GM18870 (cell line): ENCODE measurements at regions not wholly inside any gene's neighbourhood (a gene's known extent, or its start where the extent isn't known, plus 50 kb on each side); places are given as distances from the start of the nearest gene placed in this dataset.
"Not testable (repeated sequence)": the region's sequence is repeated elsewhere in the genome, so short reads cannot be mapped to it uniquely, and the experiment has no call there.

Experiments
- ATAC-seq: cut with Tn5 transposase; IDR thresholded peaks from one replicate; pipeline ENCODE4 v1.9.1; 2021; ENCODE audit warnings: moderate library complexity; ENCODE audit not compliant: unreplicated experiment

GRCh38 chr14:48735607-48736006 is 850.6 kb downstream of the RPS29 start:
- ATAC-seq = no peak

- no peak for ATAC-seq
Observed at GRCh38 chr14:48731260-48731659, 854.9 kb downstream of the RPS29 start.

- ATAC-seq = no peak
Observed at GRCh38 chr14:48726080-48726642, 860.0 kb downstream of the RPS29 start.

GRCh38 chr14:48725051-48725734 is 861.0 kb downstream of the RPS29 start:
- ATAC-seq = no peak

- ATAC-seq = no peak
Observed at GRCh38 chr14:48723841-48724495, 862.2 kb downstream of the RPS29 start.

GRCh38 chr14:48714366-48714765 is 871.8 kb downstream of the RPS29 start:
- no peak for ATAC-seq

GRCh38 chr14:48710133-48710532 is 876.0 kb downstream of the RPS29 start:
- no peak for ATAC-seq

- no peak for ATAC-seq
Observed at GRCh38 chr14:48709277-48709785, 876.8 kb downstream of the RPS29 start.

GRCh38 chr14:48704639-48705038 is 881.5 kb downstream of the RPS29 start:
- no peak for ATAC-seq

- ATAC-seq = no peak
Observed at GRCh38 chr14:48703728-48704467, 882.3 kb downstream of the RPS29 start.

- not testable (repeated sequence) for ATAC-seq
Observed at GRCh38 chr14:48697362-48697761, 888.8 kb downstream of the RPS29 start.

GRCh38 chr14:48693793-48694192 is 892.4 kb downstream of the RPS29 start:
- no peak for ATAC-seq

GRCh38 chr14:48690349-48690748 is 895.8 kb downstream of the RPS29 start:
- ATAC-seq = no peak

GRCh38 chr14:48686650-48687049 is 899.5 kb downstream of the RPS29 start:
- no peak for ATAC-seq

GRCh38 chr14:48672506-48672905 is 913.7 kb downstream of the RPS29 start:
- ATAC-seq = no peak

GRCh38 chr14:48670939-48671338 is 915.2 kb downstream of the RPS29 start:
- ATAC-seq = no peak

GRCh38 chr14:48665077-48665784 is 920.9 kb downstream of the RPS29 start:
- no peak for ATAC-seq

GRCh38 chr14:48643241-48643640 is 942.9 kb downstream of the RPS29 start:
- ATAC-seq = no peak

GRCh38 chr14:48628870-48629269 is 953.5 kb upstream of the MDGA2 start:
- ATAC-seq = no peak

- ATAC-seq = no peak
Observed at GRCh38 chr14:48622980-48623379, 947.6 kb upstream of the MDGA2 start.

GRCh38 chr14:48618057-48618456 is 942.7 kb upstream of the MDGA2 start:
- no peak for ATAC-seq
